Cardiac muscle cell (in vitro differentiated cells and primary cell): ENCODE measurements at regions not wholly inside any gene's neighbourhood (a gene's known extent, or its start where the extent isn't known, plus 50 kb on each side); places are given as distances from the start of the nearest gene placed in this dataset.

Experiments
- DNase-seq, 2 donors: peaks; one replicate each; pipeline versions ENCODE4 v3.0.0 to v3.0.0-alpha.2; 2010 to 2017; ENCODE audit warnings: low read depth in 1 of 2, low spot score in 1 of 2
- H3K27ac ChIP-seq: fragments of 200-600 bp; sonication (generic); 2 replicates; pipeline ENCODE4 v1.5.1; 2016
- H3K27me3 ChIP-seq: fragments of 200-600 bp; sonication (generic); 2 replicates; pipeline ENCODE4 v1.6.0; 2016; ENCODE audit warnings: control low read depth
- H3K36me3 ChIP-seq: fragments of 200-600 bp; sonication (generic); 2 replicates; pipeline ENCODE4 v1.5.1; 2016; ENCODE audit warnings: control low read depth
- H3K4me1 ChIP-seq: fragments of 200-600 bp; sonication (generic); 2 replicates; pipeline ENCODE4 v1.8.1; 2017; ENCODE audit warnings: low read depth, mild to moderate bottlenecking, mixed run types
- H3K4me3 ChIP-seq: fragments of 200-600 bp; sonication (generic); 2 replicates; pipeline ENCODE4 v1.5.1; 2016; ENCODE audit warnings: mild to moderate bottlenecking
- H3K9me3 ChIP-seq: fragments of 200-600 bp; sonication (generic); 2 replicates; pipeline ENCODE4 v1.5.1; 2017; ENCODE audit warnings: low read depth, mild to moderate bottlenecking, control low read depth
- CTCF ChIP-seq: IDR thresholded peaks from 2 replicates; pipeline ENCODE4 v1.5.1; 2012; ENCODE audit warnings: low read depth, mild to moderate bottlenecking, low read length

DNA sequence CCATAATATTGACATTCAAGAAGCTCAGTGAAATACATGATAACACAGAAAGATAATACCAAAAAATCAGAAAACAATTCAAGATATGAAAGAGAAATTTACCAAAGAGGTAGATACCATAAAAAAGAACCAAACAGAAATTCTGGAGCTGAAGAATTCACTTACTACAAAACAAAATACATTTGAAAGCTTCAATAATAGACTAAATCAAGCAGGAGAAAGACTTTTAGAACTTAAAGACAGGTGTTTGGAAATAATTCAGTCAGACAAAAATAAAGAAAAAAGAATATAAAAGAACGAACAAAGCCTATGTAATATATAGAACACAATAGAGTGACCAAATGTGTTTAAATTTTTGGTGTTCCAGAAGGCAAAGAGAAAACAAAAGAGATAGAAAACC is 158.7 kb downstream of the MOBP start:
- no peak for TF ChIP-seq CTCF
- Histone ChIP-seq H3K4me3 (no peak overlapping the region), H3K27me3 (no peaks in the 10 kb centered on the region), H3K36me3 (no peaks in the 10 kb centered on the region), H3K27ac (no peak overlapping the region), H3K9me3 (no peaks in the 10 kb centered on the region), H3K4me1 (no peaks in the 10 kb centered on the region)
- no peak for DNase-seq

DNA sequence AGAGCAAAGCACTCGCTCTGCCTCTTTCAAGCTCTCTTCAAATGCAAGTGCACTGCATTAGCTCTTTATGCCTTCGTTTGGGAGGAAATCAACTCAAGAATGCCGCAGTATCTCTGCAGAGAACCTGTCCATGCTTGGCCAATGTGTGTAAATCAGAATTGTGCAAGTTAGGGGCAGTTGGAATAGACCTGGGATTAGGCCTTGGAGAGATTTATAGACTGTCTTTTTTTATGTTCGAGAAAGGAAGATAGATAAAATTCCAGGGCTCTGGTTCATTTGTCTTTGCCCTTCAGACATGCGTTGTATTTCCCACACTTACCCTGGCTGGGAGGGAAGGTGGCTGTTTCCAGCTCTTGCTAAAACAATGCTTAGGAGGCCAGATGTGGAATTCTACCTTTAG is 163.7 kb downstream of the MOBP start:
- H3K9me3 ChIP-seq = no peaks in the 10 kb centered on the region
- H3K4me1 ChIP-seq = no peaks in the 10 kb centered on the region
- no peaks in the 10 kb centered on the region for H3K36me3 ChIP-seq
- H3K27ac ChIP-seq = no peak overlapping the region
- no peak overlapping the region for H3K4me3 ChIP-seq
- H3K27me3 ChIP-seq = no peaks in the 10 kb centered on the region
- DNase-seq = no peak
- no peak for TF ChIP-seq CTCF

DNA sequence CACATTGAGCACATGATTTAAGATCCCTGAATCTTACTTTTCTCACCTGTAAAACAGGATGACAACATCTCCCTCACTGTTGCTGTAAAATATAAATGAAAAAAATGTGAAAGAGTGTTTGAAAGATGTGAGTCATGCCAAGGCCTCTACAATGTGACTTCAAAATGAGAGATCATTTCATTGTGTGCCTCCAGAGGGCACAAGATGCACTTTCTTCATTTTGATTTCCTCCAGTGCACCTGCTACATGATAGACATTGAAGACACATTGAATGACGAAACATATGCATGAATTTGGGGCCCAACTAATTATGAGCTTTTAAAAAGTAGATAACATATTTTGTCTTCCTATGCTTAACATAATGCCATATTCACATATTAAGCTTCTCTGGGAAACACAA is 170.3 kb downstream of the MOBP start:
- Histone ChIP-seq H3K27ac (no peak overlapping the region), H3K4me1 (no peaks in the 10 kb centered on the region), H3K27me3 (no peaks in the 10 kb centered on the region), H3K4me3 (no peak overlapping the region), H3K9me3 (no peaks in the 10 kb centered on the region), H3K36me3 (no peaks in the 10 kb centered on the region)
- peak in 1 of 2 donors; percentile 32 for DNase-seq
- TF ChIP-seq CTCF = peak; percentile 32

- TF ChIP-seq CTCF = no peak
- Histone ChIP-seq H3K4me1 (no peaks in the 10 kb centered on the region), H3K27ac (no peak overlapping the region), H3K27me3 (no peaks in the 10 kb centered on the region), H3K9me3 (no peaks in the 10 kb centered on the region), H3K4me3 (no peak overlapping the region), H3K36me3 (no peaks in the 10 kb centered on the region)
- DNase-seq = no peak
These were observed 170.8 kb downstream of the MOBP start for GRCh38 chr3:39638301-39638700.

- no peak overlapping the region for H3K4me3 ChIP-seq
- H3K27ac ChIP-seq = no peak overlapping the region
- no peaks in the 10 kb centered on the region for H3K9me3 ChIP-seq
- no peaks in the 10 kb centered on the region for H3K27me3 ChIP-seq
- no peaks in the 10 kb centered on the region for H3K4me1 ChIP-seq
- TF ChIP-seq CTCF = no peak
- peak in 1 of 2 donors; percentile 94 for DNase-seq
- H3K36me3 ChIP-seq = no peaks in the 10 kb centered on the region
These were observed 169.8 kb upstream of the MYRIP start for GRCh38 chr3:39639344-39640236.
